ENCODE measurements at regions not wholly inside any gene's neighbourhood (a gene's known extent, or its start where the extent isn't known, plus 50 kb on each side); places are given as distances from the start of the nearest gene placed in this dataset.

DNA sequence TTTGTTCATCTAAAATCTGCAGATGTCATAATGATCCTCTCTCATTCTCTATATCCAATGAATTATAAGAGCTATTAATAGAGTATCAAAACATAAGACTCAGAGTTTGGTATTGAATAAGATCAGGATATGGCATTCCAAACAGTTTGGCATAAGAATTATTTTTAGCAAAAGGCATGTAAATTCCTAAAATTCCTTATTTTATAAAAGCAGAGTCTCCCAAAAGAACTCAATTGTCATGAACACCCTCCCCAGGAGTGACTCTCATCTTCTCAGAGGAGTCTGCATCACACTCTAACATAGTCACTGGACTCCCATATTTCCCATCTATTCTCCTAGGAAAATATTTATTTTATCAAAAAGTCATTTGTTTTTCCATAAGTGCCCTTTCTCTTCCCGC is 1710.2 kb upstream of the SLC39A10 start:
- H3K4me2 ChIP-seq (ENCODE audit: low read depth, low read length) = no peak overlapping the region
- H3K27ac ChIP-seq (ENCODE audit: low read length) = no peak overlapping the region
- H3K9me2 ChIP-seq (replicated peaks; ENCODE audit: insufficient read depth, low read length) = no peaks in the 10 kb centered on the region
- no peaks in the 10 kb centered on the region for H4K20me1 ChIP-seq (ENCODE audit: insufficient read depth, low read length)
- H2AFZ ChIP-seq (ENCODE audit: low read length) = no peak overlapping the region
- H3K27me3 ChIP-seq (replicated peaks; ENCODE audit: insufficient read depth, low read length) = no peaks in the 10 kb centered on the region
- H3K9ac ChIP-seq (ENCODE audit: low read length) = no peak overlapping the region
- H3K4me3 ChIP-seq (ENCODE audit: low read length) = no peak overlapping the region
- H3K4me1 ChIP-seq (ENCODE audit: low read length) = no peaks in the 10 kb centered on the region
- H3F3A ChIP-seq (ENCODE audit: insufficient read depth, low read length) = no peaks in the 10 kb centered on the region
- no peaks in the 10 kb centered on the region for H3K79me2 ChIP-seq (ENCODE audit: low read length)
- H3K36me3 ChIP-seq (replicated peaks; ENCODE audit: insufficient read depth, low read length) = no peaks in the 10 kb centered on the region
- DNase-seq = no peak
- H3K9me3 ChIP-seq (replicated peaks; ENCODE audit: insufficient read depth, low read length) = no peaks in the 10 kb centered on the region
- TF ChIP-seq EZH2 (optimal IDR thresholded peaks at IDR 0.05; ENCODE audit: low read depth, low read length) (no peak), EZH2phosphoT487 (IDR thresholded peaks at IDR 0.05; ENCODE audit: low read length) (no peak)
- TF ChIP-seq, protein P1, sequence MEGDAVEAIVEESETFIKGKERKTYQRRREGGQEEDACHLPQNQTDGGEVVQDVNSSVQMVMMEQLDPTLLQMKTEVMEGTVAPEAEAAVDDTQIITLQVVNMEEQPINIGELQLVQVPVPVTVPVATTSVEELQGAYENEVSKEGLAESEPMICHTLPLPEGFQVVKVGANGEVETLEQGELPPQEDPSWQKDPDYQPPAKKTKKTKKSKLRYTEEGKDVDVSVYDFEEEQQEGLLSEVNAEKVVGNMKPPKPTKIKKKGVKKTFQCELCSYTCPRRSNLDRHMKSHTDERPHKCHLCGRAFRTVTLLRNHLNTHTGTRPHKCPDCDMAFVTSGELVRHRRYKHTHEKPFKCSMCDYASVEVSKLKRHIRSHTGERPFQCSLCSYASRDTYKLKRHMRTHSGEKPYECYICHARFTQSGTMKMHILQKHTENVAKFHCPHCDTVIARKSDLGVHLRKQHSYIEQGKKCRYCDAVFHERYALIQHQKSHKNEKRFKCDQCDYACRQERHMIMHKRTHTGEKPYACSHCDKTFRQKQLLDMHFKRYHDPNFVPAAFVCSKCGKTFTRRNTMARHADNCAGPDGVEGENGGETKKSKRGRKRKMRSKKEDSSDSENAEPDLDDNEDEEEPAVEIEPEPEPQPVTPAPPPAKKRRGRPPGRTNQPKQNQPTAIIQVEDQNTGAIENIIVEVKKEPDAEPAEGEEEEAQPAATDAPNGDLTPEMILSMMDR (IDR thresholded peaks at IDR 0.05; ENCODE audit: low read length) = no peak

DNA sequence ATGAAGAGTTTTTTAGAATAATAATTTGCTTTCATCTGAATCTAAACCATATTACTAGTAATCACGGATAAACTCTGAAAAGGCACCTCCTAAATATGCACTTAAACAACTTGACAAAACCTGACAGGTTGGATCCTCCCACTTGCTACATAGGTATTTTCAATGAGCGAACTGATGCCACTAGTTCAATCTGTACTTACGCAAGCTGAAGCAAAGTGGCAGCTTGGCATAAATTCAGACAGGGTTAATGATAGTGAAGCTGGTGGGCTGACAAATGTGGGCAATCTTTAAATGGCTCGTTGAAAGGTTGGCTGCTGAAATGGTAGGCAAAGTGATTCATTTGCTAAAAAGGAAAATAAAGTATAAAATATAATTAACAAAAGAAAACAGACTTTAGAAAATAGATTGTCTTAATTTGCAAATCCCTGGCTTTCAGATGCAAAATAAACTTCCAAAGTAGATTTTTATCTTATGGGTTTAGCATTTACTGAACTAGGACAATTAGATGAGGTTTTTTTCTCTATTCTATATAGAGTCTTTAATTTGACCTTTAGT is 1713.5 kb upstream of the SLC39A10 start:
- Histone ChIP-seq H3K36me3 (replicated peaks; ENCODE audit: insufficient read depth, low read length) (no peaks in the 10 kb centered on the region), H3F3A (ENCODE audit: insufficient read depth, low read length) (no peaks in the 10 kb centered on the region), H3K27ac (ENCODE audit: low read length) (no peak overlapping the region), H3K4me1 (ENCODE audit: low read length) (no peaks in the 10 kb centered on the region), H3K9me3 (replicated peaks; ENCODE audit: insufficient read depth, low read length) (no peaks in the 10 kb centered on the region), H3K79me2 (ENCODE audit: low read length) (no peaks in the 10 kb centered on the region), H3K4me3 (ENCODE audit: low read length) (no peak overlapping the region), H3K27me3 (replicated peaks; ENCODE audit: insufficient read depth, low read length) (no peaks in the 10 kb centered on the region), H4K20me1 (ENCODE audit: insufficient read depth, low read length) (no peaks in the 10 kb centered on the region), H3K9me2 (replicated peaks; ENCODE audit: insufficient read depth, low read length) (no peaks in the 10 kb centered on the region), H3K4me2 (ENCODE audit: low read depth, low read length) (no peak overlapping the region), H3K9ac (ENCODE audit: low read length) (no peak overlapping the region), H2AFZ (ENCODE audit: low read length) (no peak overlapping the region)
- TF ChIP-seq EZH2phosphoT487 (IDR thresholded peaks at IDR 0.05; ENCODE audit: low read length) (no peak), EZH2 (optimal IDR thresholded peaks at IDR 0.05; ENCODE audit: low read depth, low read length) (no peak)
- TF ChIP-seq, protein P1 (IDR thresholded peaks at IDR 0.05; ENCODE audit: low read length) = no peak
- no peak for DNase-seq

DNA sequence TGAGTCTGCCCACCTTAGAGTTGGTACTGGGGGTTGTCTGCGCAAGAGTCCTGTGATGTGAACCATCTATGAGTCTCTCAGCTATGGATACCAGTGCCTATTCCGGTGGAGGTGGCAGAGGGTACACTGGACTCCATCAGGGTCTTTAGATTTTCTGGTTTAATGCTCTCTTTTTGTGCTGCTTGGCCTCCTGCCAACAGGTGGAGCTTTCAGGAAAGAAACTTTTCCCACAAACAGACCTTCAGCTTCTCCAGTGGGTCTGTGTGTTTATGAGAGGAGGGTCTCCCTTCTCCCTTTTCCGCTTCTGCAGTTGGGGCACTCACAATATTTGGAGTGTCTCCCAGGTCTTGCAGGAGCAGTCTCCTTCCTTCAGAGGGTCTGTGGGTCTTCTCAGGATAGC is 1721.9 kb upstream of the SLC39A10 start:
- Histone ChIP-seq H3K79me2 (ENCODE audit: low read length) (no peaks in the 10 kb centered on the region), H3K9me3 (replicated peaks; ENCODE audit: insufficient read depth, low read length) (no peaks in the 10 kb centered on the region), H2AFZ (ENCODE audit: low read length) (no peak overlapping the region), H3K36me3 (replicated peaks; ENCODE audit: insufficient read depth, low read length) (no peaks in the 10 kb centered on the region), H3K4me1 (ENCODE audit: low read length) (no peaks in the 10 kb centered on the region), H3K9ac (ENCODE audit: low read length) (no peak overlapping the region), H3F3A (ENCODE audit: insufficient read depth, low read length) (no peaks in the 10 kb centered on the region), H3K27ac (ENCODE audit: low read length) (no peak overlapping the region), H3K4me3 (ENCODE audit: low read length) (no peak overlapping the region), H4K20me1 (ENCODE audit: insufficient read depth, low read length) (no peaks in the 10 kb centered on the region), H3K27me3 (replicated peaks; ENCODE audit: insufficient read depth, low read length) (no peaks in the 10 kb centered on the region), H3K9me2 (replicated peaks; ENCODE audit: insufficient read depth, low read length) (no peaks in the 10 kb centered on the region), H3K4me2 (ENCODE audit: low read depth, low read length) (no peak overlapping the region)
- TF ChIP-seq EZH2phosphoT487 (IDR thresholded peaks at IDR 0.05; ENCODE audit: low read length) (no peak), EZH2 (optimal IDR thresholded peaks at IDR 0.05; ENCODE audit: low read depth, low read length) (no peak)
- TF ChIP-seq, protein P1 (IDR thresholded peaks at IDR 0.05; ENCODE audit: low read length) = no peak
- no peak for DNase-seq
